GM10266 (cell line): ENCODE measurements at regions not wholly inside any gene's neighbourhood (a gene's known extent, or its start where the extent isn't known, plus 50 kb on each side); places are given as distances from the start of the nearest gene placed in this dataset.

ENCODE experiments used
- DNase-seq: peaks from one replicate; pipeline ENCODE4 v3.0.0; 2012; ENCODE audit errors: extremely low spot score
- TF ChIP-seq, protein P1 (sequence below): IDR thresholded peaks from 2 replicates; pipeline ENCODE4 v1.5.1; 2012; ENCODE audit warnings: mild to moderate bottlenecking, low read depth; ENCODE audit not compliant: control insufficient read depth, insufficient read depth; ENCODE audit errors: missing control alignments

GRCh38 chr2:52181080-52181479 is 1149.1 kb upstream of the NRXN1 start:
- TF ChIP-seq, protein P1, sequence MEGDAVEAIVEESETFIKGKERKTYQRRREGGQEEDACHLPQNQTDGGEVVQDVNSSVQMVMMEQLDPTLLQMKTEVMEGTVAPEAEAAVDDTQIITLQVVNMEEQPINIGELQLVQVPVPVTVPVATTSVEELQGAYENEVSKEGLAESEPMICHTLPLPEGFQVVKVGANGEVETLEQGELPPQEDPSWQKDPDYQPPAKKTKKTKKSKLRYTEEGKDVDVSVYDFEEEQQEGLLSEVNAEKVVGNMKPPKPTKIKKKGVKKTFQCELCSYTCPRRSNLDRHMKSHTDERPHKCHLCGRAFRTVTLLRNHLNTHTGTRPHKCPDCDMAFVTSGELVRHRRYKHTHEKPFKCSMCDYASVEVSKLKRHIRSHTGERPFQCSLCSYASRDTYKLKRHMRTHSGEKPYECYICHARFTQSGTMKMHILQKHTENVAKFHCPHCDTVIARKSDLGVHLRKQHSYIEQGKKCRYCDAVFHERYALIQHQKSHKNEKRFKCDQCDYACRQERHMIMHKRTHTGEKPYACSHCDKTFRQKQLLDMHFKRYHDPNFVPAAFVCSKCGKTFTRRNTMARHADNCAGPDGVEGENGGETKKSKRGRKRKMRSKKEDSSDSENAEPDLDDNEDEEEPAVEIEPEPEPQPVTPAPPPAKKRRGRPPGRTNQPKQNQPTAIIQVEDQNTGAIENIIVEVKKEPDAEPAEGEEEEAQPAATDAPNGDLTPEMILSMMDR = no peak
- no peak for DNase-seq

- TF ChIP-seq, protein P1 = no peak
- DNase-seq = no peak
These were observed 1146.9 kb upstream of the NRXN1 start for GRCh38 chr2:52178845-52179244.

DNA sequence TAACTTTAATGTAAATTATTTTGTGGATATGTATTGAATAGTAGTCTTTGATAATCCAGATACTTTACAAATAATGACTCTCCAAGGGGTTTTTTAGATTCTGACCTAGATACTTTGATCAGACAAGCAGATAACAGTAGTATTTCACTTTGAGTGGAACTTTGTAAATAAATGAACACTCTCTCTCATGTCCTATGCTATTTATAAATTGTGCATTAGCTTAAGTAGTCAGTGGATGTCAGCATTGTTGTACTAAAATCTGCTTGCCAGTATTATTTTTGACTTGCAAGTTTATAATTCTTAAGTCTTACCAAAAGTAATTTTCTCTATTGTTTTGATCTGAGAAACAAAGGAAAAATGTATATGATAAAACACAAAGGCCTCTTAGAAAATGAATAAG is 1113.1 kb upstream of the NRXN1 start:
- TF ChIP-seq, protein P1 = no peak

DNA sequence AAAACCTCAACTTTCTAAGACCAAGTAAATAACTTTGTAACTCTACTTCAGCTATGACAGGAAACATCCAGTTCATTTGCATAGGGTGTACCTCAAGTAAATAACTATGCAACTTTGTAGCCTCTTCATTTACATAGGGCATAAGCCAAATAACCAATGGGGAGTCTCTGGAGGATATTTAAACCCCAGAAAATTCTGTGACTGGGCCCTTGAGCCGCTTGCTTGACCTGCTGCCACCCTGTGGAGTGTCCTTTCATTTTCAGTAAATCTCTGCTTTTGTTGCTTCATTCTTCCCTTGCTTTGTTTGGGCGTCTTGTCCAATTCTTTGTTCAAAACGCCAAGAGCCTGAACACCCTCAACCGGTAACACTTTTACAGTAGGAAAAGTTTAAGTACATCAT is 1112.7 kb upstream of the NRXN1 start:
- TF ChIP-seq, protein P1 = no peak
- no peak for DNase-seq

More for the DNA sequence above, 1113.1 kb upstream of the NRXN1 start:
- DNase-seq = no peak

DNA sequence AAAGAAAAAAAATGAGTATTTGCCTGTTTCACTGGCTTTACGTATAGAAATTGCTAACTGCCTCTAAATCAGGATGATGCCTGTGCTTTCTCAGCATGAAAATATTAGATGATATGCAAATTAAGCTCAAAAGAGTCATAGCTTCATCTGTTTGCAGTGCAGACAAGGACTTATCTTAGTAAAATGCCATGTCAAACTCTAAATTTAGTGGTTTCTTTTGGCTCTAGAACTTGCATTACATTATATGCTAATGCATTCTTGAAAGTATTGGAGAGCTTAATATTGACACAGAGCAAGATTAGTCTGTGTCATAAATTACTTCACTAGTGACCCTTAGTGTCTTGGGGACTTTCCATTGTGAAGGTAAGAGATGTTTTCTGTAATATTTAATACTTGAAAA is 1109.1 kb upstream of the NRXN1 start:
- TF ChIP-seq, protein P1 = no peak
- DNase-seq = no peak

- no peak for DNase-seq
- TF ChIP-seq, protein P1 = no peak
These were observed 1107.3 kb upstream of the NRXN1 start for GRCh38 chr2:52139241-52139640.

DNA sequence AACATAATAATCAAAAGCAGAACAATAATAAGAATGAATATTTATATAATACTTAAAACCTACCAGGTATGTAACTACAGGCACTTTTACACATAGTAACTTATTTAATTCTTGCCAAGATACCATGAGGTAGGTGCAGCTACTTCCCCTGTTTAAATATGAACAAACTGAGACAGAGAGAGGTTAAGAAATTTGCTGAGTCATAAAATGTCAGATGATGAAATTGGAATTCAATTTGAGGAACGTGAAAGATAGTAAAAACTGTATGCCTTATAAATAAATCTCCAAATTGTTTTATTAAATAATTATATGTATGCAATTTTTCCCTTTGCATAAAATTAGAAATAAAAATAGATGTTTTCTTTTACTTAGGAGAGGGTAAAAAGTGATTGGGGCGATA is 1103.3 kb upstream of the NRXN1 start:
- TF ChIP-seq, protein P1 = no peak
- no peak for DNase-seq
